ENCODE measurements at regions not wholly inside any gene's neighbourhood (a gene's known extent, or its start where the extent isn't known, plus 50 kb on each side); places are given as distances from the start of the nearest gene placed in this dataset.
"Not testable (repeated sequence)": the region's sequence is repeated elsewhere in the genome, so short reads cannot be mapped to it uniquely, and the experiment has no call there.

GRCh38 chr2:58620093-58620492, 379.0 kb upstream of the FANCL start:
- DNase-seq (ENCODE audit: low read depth) = no peak

- no peak for DNase-seq (ENCODE audit: low read depth)
Observed at GRCh38 chr2:58616961-58617360, 375.8 kb upstream of the FANCL start.

DNA sequence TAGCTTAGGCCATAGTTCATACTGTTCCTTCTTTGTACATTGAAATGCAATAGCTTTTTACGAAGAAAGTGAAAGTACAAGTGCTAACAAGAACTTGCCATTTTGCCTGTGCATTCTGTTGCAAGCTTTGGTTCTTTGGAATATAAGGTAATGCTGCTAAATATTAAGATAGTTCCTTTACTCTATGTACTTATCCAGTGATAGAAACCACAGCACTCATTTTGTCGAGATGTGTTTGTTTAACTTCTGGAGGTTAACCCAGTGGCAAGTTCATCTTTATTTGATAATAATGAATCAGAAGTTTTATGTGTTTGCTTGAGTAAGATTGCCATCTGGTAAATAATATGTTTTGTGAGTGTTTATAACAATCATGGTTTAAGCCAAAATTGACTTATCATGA, 373.1 kb upstream of the FANCL start:
- DNase-seq (ENCODE audit: low read depth) = no peak

- DNase-seq (ENCODE audit: low read depth) = no peak
Observed at GRCh38 chr2:58612973-58613372, 371.8 kb upstream of the FANCL start.

- no peak for DNase-seq (ENCODE audit: low read depth)
Observed at GRCh38 chr2:58609326-58609725, 368.2 kb upstream of the FANCL start.

DNA sequence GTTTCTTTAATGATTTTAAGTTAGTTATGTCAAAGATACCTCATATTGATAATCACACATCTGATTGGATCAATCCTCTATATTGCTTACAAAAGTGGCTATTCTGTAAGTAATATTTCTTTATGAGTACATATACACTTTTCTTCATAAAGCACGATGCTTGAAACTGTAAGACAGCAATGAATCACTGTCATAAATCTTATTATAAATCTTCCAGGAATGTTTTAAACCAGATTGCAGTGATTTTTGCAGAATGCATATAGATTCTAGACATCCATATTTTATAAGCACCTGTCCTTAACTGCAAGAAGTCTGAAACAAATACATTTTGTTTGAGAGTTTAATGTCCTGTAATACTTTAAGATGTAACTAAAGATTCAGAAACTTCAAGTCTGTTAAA, 367.0 kb upstream of the FANCL start:
- no peak for DNase-seq (ENCODE audit: low read depth)

- DNase-seq (ENCODE audit: low read depth) = no peak
Observed at GRCh38 chr2:58607448-58607847, 366.3 kb upstream of the FANCL start.

DNA sequence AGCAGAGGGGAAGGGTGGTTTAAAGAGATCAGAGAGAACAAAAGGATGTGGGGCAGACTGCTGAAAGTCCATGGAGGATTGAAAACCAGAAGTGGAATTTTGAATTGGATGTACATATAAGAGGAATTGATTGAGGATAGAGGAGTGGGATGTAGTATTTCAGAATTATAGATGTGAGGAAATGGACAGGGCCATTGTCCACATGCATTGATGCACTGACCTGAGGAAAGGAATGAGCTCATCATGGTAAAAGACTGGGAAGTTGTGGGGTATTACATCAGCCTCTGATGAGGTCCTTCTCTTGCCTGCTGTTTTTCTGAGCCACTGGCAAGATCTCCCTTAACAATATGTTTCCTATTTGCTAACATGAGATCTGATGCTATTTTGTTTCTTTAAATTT, 365.7 kb upstream of the FANCL start:
- DNase-seq (ENCODE audit: low read depth) = no peak

DNA sequence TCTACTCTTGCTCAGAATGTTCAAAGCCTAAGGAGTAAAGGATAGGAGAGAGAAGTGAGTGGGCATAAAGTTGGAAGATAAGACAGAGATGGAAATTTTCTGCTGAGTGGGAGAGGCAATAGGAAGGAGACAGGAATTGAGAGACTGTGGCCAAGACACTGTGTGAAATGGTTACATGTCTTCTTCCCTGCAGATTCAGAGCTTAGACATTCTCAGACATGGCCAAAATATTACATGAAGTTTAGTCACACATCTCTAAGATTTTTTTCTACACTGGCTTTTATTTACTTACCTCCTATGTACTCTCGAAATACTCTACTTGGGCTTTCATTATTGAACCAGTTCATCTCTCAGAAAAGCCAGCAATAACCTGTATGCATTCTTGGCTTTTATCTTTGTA, 363.0 kb upstream of the FANCL start:
- DNase-seq (ENCODE audit: low read depth) = no peak

DNA sequence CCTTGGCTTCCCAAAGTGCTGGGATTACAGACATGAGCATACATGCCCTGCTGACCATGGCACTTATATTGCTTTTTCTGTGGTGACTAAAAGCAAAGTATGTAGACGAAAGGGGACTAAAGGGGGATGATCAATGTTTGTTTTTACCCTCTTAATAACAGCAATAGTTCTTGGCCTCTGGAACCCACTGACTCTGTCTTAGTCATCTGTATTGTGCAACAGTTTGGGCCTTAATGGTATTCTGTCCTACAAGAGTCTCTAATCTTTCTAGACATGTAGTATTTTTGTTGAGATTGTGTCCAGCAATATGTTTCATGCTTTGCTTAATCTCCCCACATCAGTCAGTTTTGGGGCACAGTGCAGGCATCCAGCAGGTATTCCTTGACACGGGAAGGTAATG, 359.9 kb upstream of the FANCL start:
- no peak for DNase-seq (ENCODE audit: low read depth)

- no peak for DNase-seq (ENCODE audit: low read depth)
Observed at GRCh38 chr2:58598171-58598570, 357.0 kb upstream of the FANCL start.

- DNase-seq (ENCODE audit: low read depth) = no peak
Observed at GRCh38 chr2:58595714-58596113, 354.6 kb upstream of the FANCL start.

- DNase-seq (ENCODE audit: low read depth) = no peak
Observed at GRCh38 chr2:58594762-58595161, 353.6 kb upstream of the FANCL start.

- DNase-seq (ENCODE audit: low read depth) = no peak
Observed at GRCh38 chr2:58594175-58594574, 353.1 kb upstream of the FANCL start.

- not testable (repeated sequence) for DNase-seq (ENCODE audit: low read depth)
Observed at GRCh38 chr2:58586178-58586577, 345.1 kb upstream of the FANCL start.

DNA sequence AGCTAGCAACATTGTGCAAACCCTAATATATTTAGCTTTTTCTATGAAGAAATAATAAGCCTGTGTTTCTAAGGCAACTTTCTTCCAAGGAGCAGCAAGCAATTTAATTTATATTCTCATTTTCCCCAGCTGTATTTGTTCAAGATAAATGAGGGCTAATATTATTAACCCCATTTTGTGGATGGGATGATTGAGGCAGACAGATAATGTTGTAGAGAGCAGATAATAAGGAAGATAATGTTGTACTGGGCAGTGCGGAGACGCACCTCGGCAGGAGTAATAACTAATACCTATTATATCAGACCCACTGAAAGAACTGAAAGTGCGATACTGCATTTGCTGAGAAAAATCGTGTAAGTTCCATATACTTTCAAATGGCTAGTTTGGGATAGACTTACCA, 344.1 kb upstream of the FANCL start:
- DNase-seq (ENCODE audit: low read depth) = no peak

DNA sequence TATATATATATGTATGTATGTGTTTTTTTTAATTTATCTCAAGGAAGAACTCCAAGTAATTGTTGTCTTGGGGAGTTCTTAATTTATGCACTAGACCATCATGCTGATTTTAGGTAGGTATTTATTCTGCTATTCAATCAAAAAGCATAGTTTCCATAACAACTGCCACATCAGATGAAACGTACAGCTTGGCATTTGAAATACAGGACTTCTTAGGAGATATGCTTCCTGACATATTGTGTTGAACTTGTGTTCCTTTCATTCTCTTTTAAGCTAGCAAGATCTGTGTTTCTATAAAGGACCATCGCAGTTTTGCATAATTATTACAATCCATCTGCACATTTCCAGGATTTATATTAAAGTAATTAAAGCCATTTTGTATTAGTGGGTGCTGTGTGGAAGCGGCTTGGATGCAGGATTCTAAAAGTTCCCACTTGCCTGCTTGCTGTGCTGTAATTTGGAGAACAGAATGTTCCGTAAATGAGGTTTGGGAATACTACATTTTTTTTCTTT, 343.5 kb upstream of the FANCL start:
- no peak for DNase-seq (ENCODE audit: low read depth)

DNA sequence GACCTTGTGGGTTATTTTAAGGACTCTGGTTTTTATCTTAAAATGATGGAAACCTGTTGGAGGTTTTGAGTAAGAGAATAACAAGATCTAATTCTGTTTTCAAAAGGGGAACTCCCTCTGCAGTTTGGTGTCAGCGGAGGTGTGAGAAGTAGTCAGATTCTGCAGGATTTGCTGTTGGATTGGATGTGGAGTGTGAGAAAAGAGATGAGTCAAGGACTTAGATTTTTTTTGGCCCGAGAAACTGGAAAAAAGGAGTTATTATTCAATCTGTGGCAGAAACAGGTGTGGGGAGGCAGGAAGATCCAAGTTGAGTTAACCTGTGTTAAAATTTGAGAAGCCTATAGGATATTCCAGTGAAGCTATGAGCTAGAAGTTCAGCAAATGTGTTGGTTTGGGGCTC, 337.2 kb upstream of the FANCL start:
- DNase-seq (ENCODE audit: low read depth) = no peak

- DNase-seq (ENCODE audit: low read depth) = no peak
Observed at GRCh38 chr2:58574873-58575272, 333.7 kb upstream of the FANCL start.

GRCh38 chr2:58572731-58573130, 331.6 kb upstream of the FANCL start:
- no peak for DNase-seq (ENCODE audit: low read depth)

DNA sequence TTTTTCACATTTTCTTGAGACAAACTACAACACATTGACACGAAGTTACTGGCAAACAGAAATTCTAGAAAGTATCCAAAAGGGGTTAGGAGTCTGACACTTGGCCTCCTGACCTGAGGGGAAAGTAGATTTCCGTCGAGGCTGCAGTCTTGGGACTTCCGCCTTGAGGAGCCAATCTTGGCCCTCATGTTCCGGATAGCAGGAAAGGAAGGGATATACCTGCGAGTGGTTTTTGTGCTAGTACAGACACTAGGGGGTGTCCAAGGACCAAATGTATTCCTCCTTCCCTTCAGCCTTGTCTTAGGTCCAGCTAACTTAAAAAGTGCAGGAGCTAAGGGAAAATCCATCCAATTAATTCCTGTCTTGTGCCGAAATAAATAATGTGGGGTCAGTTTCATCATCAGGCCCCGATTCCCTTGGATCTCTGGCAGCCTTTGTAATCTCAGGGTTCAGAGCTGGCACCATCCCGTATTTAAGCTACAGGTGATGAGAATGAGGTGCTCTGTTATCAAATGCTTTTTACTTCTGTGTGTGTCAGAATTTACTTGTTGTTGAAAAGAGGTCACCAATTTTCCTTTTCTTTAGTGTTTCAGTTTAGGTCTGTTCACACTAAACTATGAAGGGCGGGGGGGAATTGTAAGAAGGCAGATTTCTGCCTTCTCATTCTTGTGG, 330.2 kb upstream of the FANCL start:
- no peak for DNase-seq (ENCODE audit: low read depth)

DNA sequence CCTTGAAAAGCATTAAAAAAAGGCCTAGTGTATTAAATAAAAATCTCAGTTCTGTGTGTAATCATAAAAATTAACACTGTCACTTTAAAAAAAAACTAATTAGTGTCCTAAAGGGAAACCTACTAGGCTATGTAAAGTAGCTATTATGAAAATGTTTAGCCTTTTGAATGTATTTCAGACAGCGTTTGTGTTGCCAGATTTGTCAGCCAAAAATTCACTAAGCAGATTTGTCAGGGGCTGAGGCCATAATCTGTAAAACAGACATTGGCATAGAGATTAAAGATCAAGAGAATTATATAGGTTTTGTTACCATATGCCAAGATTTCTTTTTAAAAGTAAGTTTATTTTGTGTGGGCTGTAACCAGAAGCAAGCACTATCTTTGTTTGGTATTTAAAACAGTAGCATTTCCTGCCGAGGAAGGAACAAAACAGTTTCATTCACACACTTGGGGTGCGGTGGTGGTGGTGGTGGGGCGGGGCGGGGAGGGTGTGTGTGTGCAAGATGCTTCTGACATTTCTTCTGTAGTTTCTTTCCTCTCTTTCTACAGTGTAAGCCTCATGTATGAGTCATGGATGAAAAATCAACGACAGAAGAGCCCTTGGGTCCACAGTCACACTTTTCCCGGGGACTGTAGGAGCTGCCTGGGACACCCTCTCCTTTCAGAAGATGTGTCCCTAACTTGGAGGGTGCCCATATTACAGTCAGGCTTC, 328.5 kb upstream of the FANCL start:
- no peak for DNase-seq (ENCODE audit: low read depth)

- no peak for DNase-seq (ENCODE audit: low read depth)
Observed at GRCh38 chr2:58568901-58569300, 327.8 kb upstream of the FANCL start.

DNA sequence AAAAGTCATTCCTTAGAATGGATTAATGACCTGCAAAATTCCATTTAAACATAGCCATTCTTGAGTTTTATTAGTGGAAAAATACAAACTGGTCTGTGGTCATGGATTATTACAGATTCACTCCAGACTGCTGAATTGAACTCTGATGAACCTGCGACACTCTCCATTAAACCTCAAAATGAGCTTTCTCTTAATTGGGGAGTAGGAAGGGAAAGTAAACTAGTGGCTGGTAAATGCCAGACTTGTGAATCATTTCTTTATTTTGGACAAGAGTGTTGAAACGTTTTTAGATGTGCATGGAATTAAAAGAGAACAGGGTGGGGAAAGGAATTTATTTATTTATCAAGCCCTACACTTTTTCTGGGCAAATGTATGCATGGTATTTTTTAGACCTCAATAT, 321.2 kb upstream of the FANCL start:
- DNase-seq (ENCODE audit: low read depth) = no peak

Data from stimulated activated CD8-positive, alpha-beta memory T cell treated with anti-CD3 and anti-CD28 coated beads, Interleukin-4, amount 100 ng/mL, for 24 hours (primary cell).